Motor neuron (in vitro differentiated cells): ENCODE measurements at regions not wholly inside any gene's neighbourhood (a gene's known extent, or its start where the extent isn't known, plus 50 kb on each side); places are given as distances from the start of the nearest gene placed in this dataset.

ENCODE experiments used
- ATAC-seq, 8 experiments: fragments of 200-7000 bp; cut with Tn5 transposase; replicated peaks in 6 of 8; 2 replicates each; pipeline ENCODE4 v1.8.0; 2021; ENCODE audit warnings: mild to moderate bottlenecking in 8 of 8, moderate library complexity in 8 of 8
- H3K27ac ChIP-seq, 2 donors: fragments of 250-450 bp; sonication (Bioruptor Pico); 2 replicates each; pipeline ENCODE4 v1.9.0; 2021; ENCODE audit warnings: antibody characterized with exemption in 2 of 2, mild to moderate bottlenecking in 2 of 2, moderate library complexity in 1 of 2
- H3K4me1 ChIP-seq, 2 donors: fragments of 250-450 bp; sonication (Bioruptor Pico); replicated peaks in 1 of 2; 2 replicates each; pipeline ENCODE4 v1.6.1; 2021; ENCODE audit warnings: antibody characterized with exemption in 2 of 2, mild to moderate bottlenecking in 2 of 2, moderate library complexity in 1 of 2
- H3K4me3 ChIP-seq, 5 donors: fragments of 250-450 bp; sonication (Bioruptor Pico); 2 replicates each; pipeline ENCODE4 v1.9.0; 2021; ENCODE audit warnings: antibody characterized with exemption in 5 of 5, mild to moderate bottlenecking in 5 of 5, moderate library complexity in 4 of 5
- WGBS, 10 experiments: fragments of 450-650 bp; shearing (Covaris generic); methylation state at CpG; one replicate each; pipeline ENCODE4 v1.0.0; 2022; 5-methylcytosine and 5-hydroxymethylcytosine counted together
- in situ Hi-C, 9 experiments: fragments of 400-800 bp; cut with MboI; loops; one replicate each; pipeline ENCODE4 v1.15.0; 2021; ENCODE audit warnings: low sequenced_read_pairs in 9 of 9, low pct_unique_long_range_greater_than_20kb in 2 of 9; ENCODE audit not compliant: unreplicated experiment in 9 of 9

DNA sequence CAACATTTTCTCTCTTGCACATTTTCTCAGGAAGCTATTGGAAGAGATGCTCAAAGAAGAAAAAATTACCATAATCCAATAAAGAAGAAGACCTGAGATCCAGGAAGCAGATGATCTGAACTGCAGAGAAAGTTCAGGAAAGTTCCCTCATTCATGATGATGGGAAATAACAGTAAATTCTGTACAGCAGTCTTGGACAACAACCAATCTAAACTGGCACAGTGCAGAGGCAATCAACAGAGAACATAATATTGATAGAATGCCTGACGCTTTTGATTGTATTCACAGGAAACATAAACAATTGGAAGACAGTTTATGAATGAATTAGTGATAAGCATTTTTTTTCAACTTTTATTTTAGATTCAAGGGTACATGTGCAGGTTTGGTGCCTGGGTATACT is 428.9 kb downstream of the KCTD8 start:
- Histone ChIP-seq H3K27ac (no peak overlapping the region), H3K4me1 (no peaks in the 10 kb centered on the region), H3K4me3 (no peak overlapping the region)
- in situ Hi-C loops: no loop called here
- 0 to 100% (median 100%) methylated on average over 1 of the region's 1 CpG; no CpG with 5 or more reads in 4 of the 10 experiments for WGBS, 10 experiments
- ATAC-seq: no peak

GRCh38 chr4:44025376-44026020 is 423.1 kb downstream of the KCTD8 start:
- in situ Hi-C loops: no loop called here
- no peaks in the 10 kb centered on the region for H3K4me1 ChIP-seq
- no peak overlapping the region for H3K27ac ChIP-seq
- H3K4me3 ChIP-seq: no peak overlapping the region
- ATAC-seq: no peak
- 0 to 100% (median 51%) methylated on average over 2 to 3 of the region's 3 CpGs; no CpG with 5 or more reads in 2 of the 10 experiments for WGBS, 10 experiments

- in situ Hi-C loops: no loop called here
- Histone ChIP-seq H3K4me3 (no peak overlapping the region), H3K27ac (no peak overlapping the region), H3K4me1 (no peaks in the 10 kb centered on the region)
- ATAC-seq: no peak
- WGBS, 10 experiments: 0 to 100% (median 81%) methylated on average over 1 to 2 of the region's 2 CpGs
Measured at GRCh38 chr4:44038811-44039210, 409.8 kb downstream of the KCTD8 start.

- Histone ChIP-seq H3K4me3 (no peak overlapping the region), H3K4me1 (no peaks in the 10 kb centered on the region), H3K27ac (no peak overlapping the region)
- whole genome bisulfite sequencing, 10 experiments: 0 to 92% (median 60%) methylated on average over 2 to 4 of the region's 4 CpGs; no CpG with 5 or more reads in 1 of the 10 experiments
- ATAC-seq: no peak
- in situ Hi-C loops: no loop called here
Measured at GRCh38 chr4:44046491-44046890, 402.1 kb downstream of the KCTD8 start.

- peak in 5 of 8 experiments; percentile 64 to 95 (median 91) for ATAC-seq
- 0 to 24% (median 5%) methylated on average over 1 to 5 of the region's 6 CpGs; no CpG with 5 or more reads in 1 of the 10 experiments for WGBS, 10 experiments
- H3K4me3 ChIP-seq: no peak overlapping the region
- in situ Hi-C loops: no loop called here
- peak overlapping the region; percentile 39 to 68 for H3K27ac ChIP-seq
- H3K4me1 ChIP-seq: peaks cover 4 to 15% of the 10 kb centered on the region in 2 donors
Measured at GRCh38 chr4:44056721-44057151, 391.9 kb downstream of the KCTD8 start.

- in situ Hi-C loops: no loop called here
- Histone ChIP-seq H3K4me1 (no peaks in the 10 kb centered on the region), H3K4me3 (no peak overlapping the region), H3K27ac (no peak overlapping the region)
- ATAC-seq: no peak
- 0 to 100% (median 41%) methylated on average over 1 to 2 of the region's 6 CpGs; no CpG with 5 or more reads in 6 of the 10 experiments for WGBS, 10 experiments
Measured at GRCh38 chr4:44070843-44071242, 377.8 kb downstream of the KCTD8 start.

DNA sequence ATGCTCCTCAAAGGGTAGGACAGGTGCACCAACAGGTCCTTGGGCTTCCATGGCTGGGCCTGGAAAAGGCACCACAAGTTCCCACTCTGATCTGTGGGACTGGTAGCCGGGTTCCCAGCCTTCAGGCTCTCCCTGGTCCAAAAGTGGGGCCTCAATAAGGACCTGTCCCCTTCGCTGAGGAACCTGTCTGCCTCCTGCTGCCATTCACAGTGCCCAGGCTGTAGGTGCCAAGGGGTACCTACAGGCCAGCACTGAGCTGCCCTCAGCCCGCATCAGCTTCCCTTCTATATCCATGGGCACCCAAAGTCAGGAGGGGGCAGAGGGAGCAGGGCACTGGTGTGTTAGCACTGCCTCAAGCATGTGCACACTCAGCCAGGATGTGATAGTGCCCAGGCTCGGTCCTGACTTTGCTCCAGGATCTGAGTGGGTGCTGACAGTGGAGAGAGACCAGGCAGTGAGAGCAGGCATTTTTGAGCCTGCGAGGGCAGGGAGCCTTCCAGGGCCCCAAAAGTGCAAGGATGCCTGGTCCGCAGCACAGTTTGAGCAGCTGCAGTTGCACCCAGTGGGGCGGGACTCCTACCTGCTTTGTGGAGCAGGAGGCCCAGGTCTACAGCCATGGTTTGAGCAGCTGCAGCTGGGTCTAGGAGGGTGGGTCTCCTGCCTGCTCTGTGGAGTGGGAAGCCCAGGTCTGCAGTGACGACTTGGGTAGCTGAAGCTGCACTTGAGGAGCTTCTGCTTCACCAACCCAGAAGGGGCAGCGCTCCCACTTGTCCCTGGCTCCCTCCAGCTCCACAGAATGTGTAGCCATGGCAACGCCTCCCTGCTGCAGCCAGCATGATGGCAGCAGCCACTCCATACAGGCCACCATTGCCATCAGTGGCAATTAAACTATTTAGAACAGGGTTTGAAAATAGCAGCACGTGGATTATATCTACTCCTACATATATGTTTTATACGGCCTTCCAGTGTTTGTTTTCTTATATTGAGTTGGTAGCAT is 376.4 kb downstream of the KCTD8 start:
- WGBS, 10 experiments: 0 to 93% (median 70%) methylated on average over 2 to 7 of the region's 12 CpGs

DNA sequence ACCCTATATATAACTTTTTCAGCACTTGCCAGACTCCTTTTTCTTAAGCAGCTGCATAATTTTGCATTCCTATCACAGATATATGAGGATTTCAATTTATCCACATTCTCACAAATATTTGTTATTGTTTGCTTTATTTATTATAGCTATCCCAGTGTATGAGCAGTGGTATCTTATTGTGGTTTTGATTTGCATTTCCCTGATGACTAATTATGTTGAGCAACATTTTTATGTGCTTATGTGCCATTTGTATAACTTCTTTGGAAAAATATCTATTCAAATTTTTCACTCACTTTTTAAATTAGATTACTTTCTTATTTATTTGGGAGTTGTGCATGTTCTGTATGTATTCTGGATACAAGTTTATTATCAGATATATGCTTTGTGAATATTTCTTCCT is 361.9 kb downstream of the KCTD8 start:
- ATAC-seq: no peak
- Histone ChIP-seq H3K27ac (no peak overlapping the region), H3K4me1 (no peaks in the 10 kb centered on the region), H3K4me3 (no peak overlapping the region)
- in situ Hi-C loops: no loop called here

More for the DNA sequence above, 376.4 kb downstream of the KCTD8 start:
- in situ Hi-C loops: no loop called here
- peak in 2 of 8 experiments; percentile 45 to 49 for ATAC-seq
- Histone ChIP-seq H3K27ac (no peak overlapping the region), H3K4me3 (no peak overlapping the region), H3K4me1 (no peaks in the 10 kb centered on the region)

GRCh38 chr4:44093390-44093789 is 355.2 kb downstream of the KCTD8 start:
- in situ Hi-C loops: no loop called here
- peak in 2 of 8 experiments; percentile 26 to 96 for ATAC-seq
- H3K4me1 ChIP-seq: no peaks in the 10 kb centered on the region
- no peak overlapping the region for H3K27ac ChIP-seq
- H3K4me3 ChIP-seq: no peak overlapping the region

- WGBS, 10 experiments: 5 to 95% (median 87%) methylated on average over 4 to 7 of the region's 7 CpGs; no CpG with 5 or more reads in 1 of the 10 experiments
- ATAC-seq: no peak
- no peak overlapping the region for H3K4me3 ChIP-seq
- in situ Hi-C loops: no loop called here
- H3K27ac ChIP-seq: no peak overlapping the region
- no peaks in the 10 kb centered on the region for H3K4me1 ChIP-seq
Measured at GRCh38 chr4:44098973-44099372, 349.6 kb downstream of the KCTD8 start.

DNA sequence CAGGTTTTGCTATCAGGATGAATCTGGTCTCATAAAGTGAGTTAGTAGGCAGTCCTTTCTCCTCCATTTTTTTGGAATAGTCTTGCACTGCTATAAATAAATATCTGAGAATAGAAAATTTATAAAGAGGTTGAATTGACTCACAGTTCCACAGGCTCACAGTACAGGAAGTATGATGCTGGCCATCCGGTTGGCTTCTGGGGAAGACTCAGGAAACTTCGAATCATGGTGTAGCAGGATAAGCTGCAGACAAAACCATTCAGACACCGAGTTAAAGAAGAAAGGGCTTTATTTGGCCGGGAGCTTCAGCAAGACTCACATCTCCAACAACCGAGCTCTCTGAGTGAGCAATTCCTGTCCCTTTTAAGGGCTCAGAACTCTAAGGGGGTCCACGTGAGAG is 348.2 kb downstream of the KCTD8 start:
- no peak overlapping the region for H3K4me3 ChIP-seq
- in situ Hi-C loops: no loop called here
- no peak overlapping the region for H3K27ac ChIP-seq
- WGBS, 10 experiments: 0 to 100% (median 80%) methylated on average over 2 to 5 of the region's 6 CpGs; no CpG with 5 or more reads in 2 of the 10 experiments
- no peaks in the 10 kb centered on the region for H3K4me1 ChIP-seq
- ATAC-seq: no peak

GRCh38 chr4:44118971-44119680 is 329.5 kb downstream of the KCTD8 start:
- WGBS, 10 experiments: 0 to 100% (median 68%) methylated on average over 1 to 3 of the region's 3 CpGs; no CpG with 5 or more reads in 3 of the 10 experiments

GRCh38 chr4:44120646-44121045 is 328.0 kb downstream of the KCTD8 start:
- 0 to 86% (median 74%) methylated on average over 2 of the region's 2 CpGs; no CpG with 5 or more reads in 1 of the 10 experiments for WGBS, 10 experiments
- in situ Hi-C loops: no loop called here
- ATAC-seq: no peak
- H3K4me1 ChIP-seq: peaks cover 0 to 7% of the 10 kb centered on the region in 2 donors
- no peak overlapping the region for H3K4me3 ChIP-seq
- H3K27ac ChIP-seq: no peak overlapping the region

More at GRCh38 chr4:44118971-44119680, 329.5 kb downstream of the KCTD8 start:
- in situ Hi-C loops: no loop called here
- H3K4me3 ChIP-seq: no peak overlapping the region
- no peak overlapping the region for H3K27ac ChIP-seq
- no peak for ATAC-seq
- peaks cover 0 to 7% of the 10 kb centered on the region in 2 donors for H3K4me1 ChIP-seq
